A549 (cell line): ENCODE measurements at regions not wholly inside any gene's neighbourhood (a gene's known extent, or its start where the extent isn't known, plus 50 kb on each side); places are given as distances from the start of the nearest gene placed in this dataset.

Source experiments
- BHLHE40 ChIP-seq: IDR thresholded peaks from 2 replicates; pipeline ENCODE4 v1.6.1; 2012; ENCODE audit warnings: low read depth, low read length, inconsistent platforms
- CHD2 ChIP-seq: fragments of 150-350 bp; IDR thresholded peaks from 2 replicates; pipeline ENCODE4 v1.6.1; 2014; ENCODE audit warnings: low read length; ENCODE audit not compliant: partially characterized antibody
- CTCF ChIP-seq: fragments of >200 bp; sonication (Bioruptor Twin); formaldehyde crosslinking; IDR thresholded peaks from 3 replicates; pipeline ENCODE4 v1.5.1; 2016
- EP300 ChIP-seq, 2 experiments: fragments of >200 bp; sonication (Bioruptor Twin); formaldehyde crosslinking; IDR thresholded peaks; 2 replicates in 1 of 2; 3 replicates in 1 of 2; pipeline ENCODE4 v1.6.1; 2016 to 2017
- RAD21 ChIP-seq, 2 experiments: fragments of >200 bp in 1 of 2; sonication (Bioruptor Twin) in 1 of 2; formaldehyde crosslinking in 1 of 2; IDR thresholded peaks in 1 of 2; conservative IDR thresholded peaks in 1 of 2; 2 replicates in 1 of 2; 3 replicates in 1 of 2; pipeline ENCODE4 v1.6.1; 2012 to 2018; ENCODE audit warnings: inconsistent platforms in 1 of 2
- REST ChIP-seq: fragments of 200-600 bp; sonication (generic); IDR thresholded peaks from 2 replicates; pipeline ENCODE4 v1.6.1; 2016; ENCODE audit warnings: antibody characterized with exemption, mild to moderate bottlenecking, moderate library complexity
- SMC3 ChIP-seq: fragments of >200 bp; sonication (Bioruptor Twin); formaldehyde crosslinking; IDR thresholded peaks from 3 replicates; pipeline ENCODE4 v1.6.1; 2018; ENCODE audit warnings: inconsistent platforms
- USF2 ChIP-seq: fragments of 450-650 bp; IDR thresholded peaks from 2 replicates; pipeline ENCODE4 v1.6.1; 2014; ENCODE audit warnings: antibody characterized with exemption

- no peak for TF ChIP-seq REST
- no peak for TF ChIP-seq BHLHE40
- no peak for TF ChIP-seq SMC3
- no peak for TF ChIP-seq USF2
- no peak for TF ChIP-seq RAD21 (conservative IDR thresholded peaks at IDR 0.05 in 1 of 2, IDR thresholded peaks at IDR 0.05 in 1 of 2)
- TF ChIP-seq CTCF, result no peak
- no peak for TF ChIP-seq EP300 (IDR thresholded peaks at IDR 0.05)
- TF ChIP-seq CHD2, result no peak
Observed at GRCh38 chr13:40102854-40103253, 447.4 kb downstream of the COG6 start.
